CD4-positive, alpha-beta T cell (primary cell): ENCODE measurements at regions not wholly inside any gene's neighbourhood (a gene's known extent, or its start where the extent isn't known, plus 50 kb on each side); places are given as distances from the start of the nearest gene placed in this dataset.

Source experiments
- ATAC-seq: fragments of 200-7000 bp; cut with Tn5 transposase; one replicate; pipeline ENCODE4 v1.10.0; 2022; ENCODE audit warnings: mild to moderate bottlenecking; ENCODE audit not compliant: poor library complexity
- CTCF ChIA-PET: fragments of 350-600 bp; sonication (Branson Sonifier 250); formaldehyde crosslinking; loops from one replicate; lab custom pipeline; 2021; ENCODE audit warnings: antibody characterized with exemption, inconsistent platforms; lab: Charles Lee
- POLR2A ChIA-PET: fragments of 350-600 bp; sonication (Branson Sonifier 250); formaldehyde crosslinking; loops from one replicate; lab custom pipeline; 2021; ENCODE audit warnings: antibody characterized with exemption, inconsistent platforms; lab: Charles Lee
- DNase-seq, 14 experiments: peaks; one replicate each; pipeline ENCODE4 v3.0.0-alpha.2; 2013 to 2020; ENCODE audit warnings: mixed read lengths in 2 of 14
- H3K27ac ChIP-seq, 2 donors: one replicate each; pipeline versions ENCODE4 v1.5.1 to v1.7.0; 2013; ENCODE audit warnings: low read length in 2 of 2, low read depth in 1 of 2, mild to moderate bottlenecking in 1 of 2
- H3K27me3 ChIP-seq, 2 experiments: 1 replicate in 1 of 2; 2 replicates in 1 of 2; pipeline versions ENCODE4 v1.6.1 to v1.7.0; 2013; ENCODE audit warnings: low read length in 2 of 2, control low read depth in 1 of 2, mild to moderate bottlenecking in 1 of 2, moderate library complexity in 1 of 2; ENCODE audit not compliant: insufficient read depth in 2 of 2, control insufficient read depth in 1 of 2
- H3K36me3 ChIP-seq: one replicate; pipeline ENCODE4 v1.6.1; 2013; ENCODE audit warnings: low read length, control low read depth; ENCODE audit not compliant: insufficient read depth
- H3K4me1 ChIP-seq: one replicate; pipeline ENCODE4 v1.6.1; 2013; ENCODE audit warnings: low read length, control low read depth; ENCODE audit not compliant: insufficient read depth
- H3K4me3 ChIP-seq: one replicate; pipeline ENCODE4 v1.5.1; 2013; ENCODE audit warnings: mild to moderate bottlenecking, low read length, moderate library complexity
- H3K9me3 ChIP-seq, 2 experiments: 1 replicate in 1 of 2; 2 replicates in 1 of 2; pipeline versions ENCODE4 v1.6.1 to v1.7.0; 2013; ENCODE audit warnings: low read length in 2 of 2, mild to moderate bottlenecking in 2 of 2, control low read depth in 1 of 2, moderate library complexity in 1 of 2; ENCODE audit not compliant: control insufficient read depth in 1 of 2, insufficient read depth in 1 of 2
- H3K27ac Mint-ChIP-seq: one replicate; pipeline ENCODE4 v1.8.0; 2020; ENCODE audit warnings: mixed read lengths
- H3K27me3 Mint-ChIP-seq: one replicate; pipeline ENCODE4 v1.8.0; 2021; ENCODE audit warnings: mixed read lengths
- H3K36me3 Mint-ChIP-seq: one replicate; pipeline ENCODE4 v1.8.0; 2021; ENCODE audit warnings: low read depth, mixed read lengths
- H3K4me1 Mint-ChIP-seq: one replicate; pipeline ENCODE4 v1.8.0; 2021; ENCODE audit warnings: low read depth, mixed read lengths
- H3K4me3 Mint-ChIP-seq: one replicate; pipeline ENCODE4 v1.8.0; 2020; ENCODE audit warnings: mild to moderate bottlenecking, mixed read lengths
- H3K9me3 Mint-ChIP-seq: one replicate; pipeline ENCODE4 v1.8.0; 2020; ENCODE audit warnings: mixed read lengths
- intact Hi-C, 2 experiments: fragments of 100-400 bp; cut with DNase I in 1 of 2; cut with micrococcal nuclease in 1 of 2; formaldehyde crosslinking; loops; one replicate each; pipeline versions ENCODE4 v1.15.1 to v1.9.0; 2023 to 2025; cut with DNase I, micrococcal nuclease
- TF ChIP-seq, protein P1 (sequence below): fragments of 200-600 bp; IDR thresholded peaks from one replicate; pipeline ENCODE4 v1.8.0; 2022; ENCODE audit warnings: antibody characterized with exemption, mild to moderate bottlenecking

DNA sequence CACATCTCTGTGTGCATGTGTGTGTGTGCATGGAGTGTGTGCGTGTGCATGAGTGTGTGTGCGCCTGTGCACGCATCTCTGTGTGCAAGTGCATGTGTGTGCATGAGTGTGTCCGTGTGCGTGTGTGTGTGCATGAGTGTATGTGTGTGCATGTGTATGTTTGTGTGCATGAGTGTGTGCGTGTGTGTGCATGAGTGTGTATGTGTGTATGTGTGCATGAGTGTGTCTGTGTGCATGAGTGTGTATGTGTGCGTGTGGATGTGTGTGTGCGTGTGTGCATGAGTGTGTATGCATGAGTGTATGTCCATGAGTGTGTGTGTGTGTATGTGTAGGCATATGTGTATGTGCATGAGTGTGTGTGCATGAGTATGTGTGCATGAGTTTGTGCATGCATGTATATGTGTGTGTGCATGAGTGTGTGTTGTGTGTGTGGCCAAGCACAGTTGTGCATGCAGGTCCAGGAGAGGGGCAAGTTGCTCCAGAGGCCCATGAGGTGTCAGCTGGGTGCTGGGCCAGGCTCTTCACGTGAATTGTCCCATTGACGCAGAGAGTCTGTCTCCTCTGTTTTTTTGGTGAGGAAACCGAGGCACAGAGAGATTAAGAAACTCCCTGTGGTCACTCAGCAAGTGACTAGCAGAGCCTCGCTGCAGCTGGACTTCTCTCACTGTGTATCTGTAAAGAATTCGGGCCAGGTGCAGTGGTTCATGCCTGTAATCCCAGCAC is 75.5 kb downstream of the ASB1 start:
- intact Hi-C loops: no loop called here
- no peak overlapping the region for H3K27ac Mint-ChIP-seq

DNA sequence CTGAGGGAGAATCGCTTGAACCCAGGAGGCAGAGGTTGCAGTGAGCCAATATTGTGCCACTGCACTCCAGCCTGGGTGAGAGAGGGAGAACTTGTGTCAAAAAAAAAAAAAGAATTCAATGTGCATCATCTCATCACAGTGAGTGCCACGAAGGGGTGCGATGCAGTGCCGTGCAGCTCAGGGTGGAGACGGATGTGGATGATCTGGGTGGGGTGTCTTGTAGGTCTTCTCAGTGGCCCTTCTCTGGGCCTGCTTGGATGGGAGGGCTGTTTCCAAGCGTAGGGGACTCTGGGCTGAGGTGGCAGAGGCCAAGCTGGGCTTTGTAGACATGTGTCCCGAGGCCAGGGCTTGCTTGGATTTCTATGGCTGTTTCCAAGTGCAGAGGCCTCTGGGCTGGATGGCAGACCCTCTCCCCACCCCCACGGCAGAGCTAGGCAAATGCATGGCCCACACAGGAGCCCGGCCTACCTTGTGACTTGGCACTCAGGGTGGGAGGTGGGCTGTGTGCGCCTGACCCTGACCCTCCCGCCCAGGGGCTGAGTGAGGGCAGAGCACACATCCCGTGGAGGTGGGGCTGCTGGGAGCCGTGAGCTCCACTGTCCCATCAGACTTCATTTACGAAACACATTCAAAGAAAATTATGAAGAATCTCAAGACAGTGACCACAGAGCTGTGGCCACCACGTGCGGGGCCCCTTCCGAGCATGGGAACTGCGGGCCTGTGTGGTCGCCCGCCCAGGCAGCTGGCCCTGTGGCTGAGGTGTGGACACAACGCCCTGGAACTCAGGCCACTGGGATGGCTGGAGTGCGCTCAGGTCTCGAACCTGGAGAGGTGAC is 76.4 kb downstream of the ASB1 start:
- no peak overlapping the region for H3K27ac Mint-ChIP-seq
- CTCF ChIA-PET: no interaction called here
- intact Hi-C loops: no loop called here

More for the DNA sequence above, 75.5 kb downstream of the ASB1 start:
- Histone ChIP-seq H3K27ac (no peak overlapping the region), H3K4me1 (no peaks in the 10 kb centered on the region), H3K27me3 (no peaks in the 10 kb centered on the region), H3K4me3 (no peak overlapping the region), H3K9me3 (no peaks in the 10 kb centered on the region), H3K36me3 (no peaks in the 10 kb centered on the region)
- DNase-seq (no peak), ATAC-seq (no peak)
- H3K4me3 Mint-ChIP-seq: no peak overlapping the region
- no peaks in the 10 kb centered on the region for H3K9me3 Mint-ChIP-seq
- ChIA-PET POLR2A (no interaction called here), CTCF (no interaction called here)
- no peaks in the 10 kb centered on the region for H3K27me3 Mint-ChIP-seq
- no peaks in the 10 kb centered on the region for H3K36me3 Mint-ChIP-seq
- no peaks in the 10 kb centered on the region for H3K4me1 Mint-ChIP-seq
- TF ChIP-seq, protein P1, sequence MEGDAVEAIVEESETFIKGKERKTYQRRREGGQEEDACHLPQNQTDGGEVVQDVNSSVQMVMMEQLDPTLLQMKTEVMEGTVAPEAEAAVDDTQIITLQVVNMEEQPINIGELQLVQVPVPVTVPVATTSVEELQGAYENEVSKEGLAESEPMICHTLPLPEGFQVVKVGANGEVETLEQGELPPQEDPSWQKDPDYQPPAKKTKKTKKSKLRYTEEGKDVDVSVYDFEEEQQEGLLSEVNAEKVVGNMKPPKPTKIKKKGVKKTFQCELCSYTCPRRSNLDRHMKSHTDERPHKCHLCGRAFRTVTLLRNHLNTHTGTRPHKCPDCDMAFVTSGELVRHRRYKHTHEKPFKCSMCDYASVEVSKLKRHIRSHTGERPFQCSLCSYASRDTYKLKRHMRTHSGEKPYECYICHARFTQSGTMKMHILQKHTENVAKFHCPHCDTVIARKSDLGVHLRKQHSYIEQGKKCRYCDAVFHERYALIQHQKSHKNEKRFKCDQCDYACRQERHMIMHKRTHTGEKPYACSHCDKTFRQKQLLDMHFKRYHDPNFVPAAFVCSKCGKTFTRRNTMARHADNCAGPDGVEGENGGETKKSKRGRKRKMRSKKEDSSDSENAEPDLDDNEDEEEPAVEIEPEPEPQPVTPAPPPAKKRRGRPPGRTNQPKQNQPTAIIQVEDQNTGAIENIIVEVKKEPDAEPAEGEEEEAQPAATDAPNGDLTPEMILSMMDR: no peak

DNA sequence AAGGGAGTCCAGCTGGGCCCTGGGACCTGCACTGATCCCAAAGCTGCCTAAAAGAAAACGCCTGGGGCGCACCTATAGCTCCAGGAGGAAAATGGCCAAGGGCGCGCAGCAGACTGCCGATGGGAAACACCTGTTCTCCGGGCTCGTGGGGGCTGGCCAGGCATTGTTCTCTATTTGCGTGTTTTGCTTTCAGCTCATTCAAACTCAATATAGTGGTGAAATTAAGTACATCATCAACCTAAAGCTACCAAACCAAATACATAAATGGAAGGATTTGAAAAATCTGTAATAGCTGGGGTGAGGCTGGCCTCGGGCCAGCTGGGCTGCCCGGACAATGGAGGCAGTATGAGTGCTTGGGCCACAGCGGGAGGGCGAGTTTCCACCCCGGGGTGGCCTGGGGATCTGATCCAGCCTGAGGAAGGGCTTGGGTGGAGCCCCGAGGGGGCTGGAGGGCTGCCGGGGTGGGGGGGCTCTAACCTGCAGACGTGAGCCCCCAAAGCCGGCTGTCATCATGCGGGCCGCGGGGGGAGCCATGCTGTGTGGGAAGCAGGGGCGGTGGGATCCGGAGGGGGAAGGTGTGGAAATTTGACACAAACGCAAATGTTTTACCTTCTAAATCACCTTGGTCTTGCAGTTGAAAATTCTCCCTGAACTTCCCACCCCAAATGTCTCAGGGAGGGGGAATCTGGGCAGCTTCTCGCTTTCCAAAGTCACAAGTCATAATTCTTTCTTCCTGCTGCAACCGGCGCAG is 77.6 kb downstream of the ASB1 start:
- intact Hi-C loops: no loop called here
- CTCF ChIA-PET: no interaction called here
- ATAC-seq: no peak
- Histone ChIP-seq H3K36me3 (no peaks in the 10 kb centered on the region), H3K9me3 (no peaks in the 10 kb centered on the region), H3K4me3 (no peak overlapping the region), H3K4me1 (no peaks in the 10 kb centered on the region), H3K27me3 (no peaks in the 10 kb centered on the region), H3K27ac (no peak overlapping the region)
- H3K36me3 Mint-ChIP-seq: no peaks in the 10 kb centered on the region
- TF ChIP-seq, protein P1: no peak
- H3K9me3 Mint-ChIP-seq: no peaks in the 10 kb centered on the region
- H3K27me3 Mint-ChIP-seq: no peaks in the 10 kb centered on the region
- no peak overlapping the region for H3K4me3 Mint-ChIP-seq
- POLR2A ChIA-PET: no interaction called here
- H3K27ac Mint-ChIP-seq: no peak overlapping the region
- no peaks in the 10 kb centered on the region for H3K4me1 Mint-ChIP-seq
- DNase-seq: no peak

More for the DNA sequence above, 76.4 kb downstream of the ASB1 start:
- H3K36me3 Mint-ChIP-seq: no peaks in the 10 kb centered on the region
- H3K4me3 Mint-ChIP-seq: no peak overlapping the region
- no peaks in the 10 kb centered on the region for H3K9me3 Mint-ChIP-seq
- H3K27ac ChIP-seq: no peak overlapping the region
- H3K4me3 ChIP-seq: no peak overlapping the region
- no peaks in the 10 kb centered on the region for H3K36me3 ChIP-seq
- POLR2A ChIA-PET: no interaction called here
- no peaks in the 10 kb centered on the region for H3K4me1 Mint-ChIP-seq
- H3K27me3 ChIP-seq: no peaks in the 10 kb centered on the region
- DNase-seq: peak in 1 of 14 experiments; percentile 6
- H3K4me1 ChIP-seq: no peaks in the 10 kb centered on the region
- no peaks in the 10 kb centered on the region for H3K9me3 ChIP-seq
- TF ChIP-seq, protein P1: no peak
- no peaks in the 10 kb centered on the region for H3K27me3 Mint-ChIP-seq
- ATAC-seq: no peak
